ENCODE measurements at regions not wholly inside any gene's neighbourhood (a gene's known extent, or its start where the extent isn't known, plus 50 kb on each side); places are given as distances from the start of the nearest gene placed in this dataset.

DNA sequence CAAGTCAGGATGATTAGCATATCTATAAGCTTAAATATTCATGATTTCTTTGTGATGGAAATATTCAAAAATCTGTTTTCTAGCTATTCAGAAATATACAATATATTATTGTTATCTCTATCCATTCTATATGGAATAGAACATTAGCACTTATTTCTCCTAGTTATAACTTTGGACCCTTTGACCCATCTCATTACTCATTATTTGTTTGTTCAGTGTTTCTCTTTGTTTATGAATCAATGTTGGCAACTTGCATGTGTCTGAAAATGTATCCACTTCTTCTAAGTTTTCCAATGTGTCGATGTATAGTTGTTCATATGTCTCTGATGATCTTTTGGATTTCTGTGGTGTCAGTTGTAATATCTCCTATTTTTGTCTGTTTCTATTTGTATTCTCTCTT, 1059.3 kb downstream of the CDH9 start:
- no peak overlapping the region for H3K4me2 ChIP-seq (ENCODE audit: insufficient read depth, low read length)
- H3K36me3 ChIP-seq (ENCODE audit: control insufficient read depth in 2 of 2, extremely low read depth in 1 of 2, insufficient read depth in 2 of 2, low read length in 2 of 2): no peaks in the 10 kb centered on the region
- no peaks in the 10 kb centered on the region for H3K9me3 ChIP-seq (replicated peaks; ENCODE audit: control insufficient read depth, insufficient read depth, low read length)
- ChIA-PET POLR2A (no interaction called here), CTCF (no interaction called here)
- no peak overlapping the region for H2AFZ ChIP-seq (ENCODE audit: low read depth, low read length)
- no peak for FAIRE-seq
- H3K9ac ChIP-seq (replicated peaks; ENCODE audit: extremely low read depth, insufficient read depth, low read length): no peak overlapping the region
- dilution Hi-C loops (cut with MboI; ENCODE audit: extremely low pct_ligation_motif_present, low sequenced_read_pairs): no loop called here
- intact Hi-C loops (cut with micrococcal nuclease): no loop called here
- H3K27ac ChIP-seq (ENCODE audit: insufficient read depth, low read depth, low read length): no peak overlapping the region
- no peak overlapping the region for H3K4me3 ChIP-seq (replicated peaks in 1 of 3; ENCODE audit: insufficient read depth in 1 of 3, low read depth in 1 of 3, low read length in 3 of 3)
- no TSS peak for BruUV-seq (replicated peaks)
- H4K20me1 ChIP-seq (replicated peaks; ENCODE audit: control insufficient read depth, extremely low read depth, insufficient read depth, low read length): no peaks in the 10 kb centered on the region
- TF ChIP-seq POLR2A (IDR thresholded peaks at IDR 0.05; ENCODE audit: low read depth, low read length) (no peak), JUN (IDR thresholded peaks at IDR 0.05; ENCODE audit: borderline replicate concordance, insufficient read depth, insufficient read length, low read depth) (no peak), MYC (IDR thresholded peaks at IDR 0.05; ENCODE audit: low read depth, low read length) (no peak), EZH2 (IDR thresholded peaks at IDR 0.05; ENCODE audit: borderline replicate concordance, low read depth, low read length, severe bottlenecking) (no peak), POLR2AphosphoS5 (IDR thresholded peaks at IDR 0.05; ENCODE audit: insufficient read depth, low read depth, low read length) (no peak), GATA2 (IDR thresholded peaks at IDR 0.05; ENCODE audit: insufficient read depth, insufficient read length, low read depth, low read length) (no peak), FOS (IDR thresholded peaks at IDR 0.05; ENCODE audit: borderline replicate concordance, insufficient read depth, low read length) (no peak)
- TF ChIP-seq, protein P1, sequence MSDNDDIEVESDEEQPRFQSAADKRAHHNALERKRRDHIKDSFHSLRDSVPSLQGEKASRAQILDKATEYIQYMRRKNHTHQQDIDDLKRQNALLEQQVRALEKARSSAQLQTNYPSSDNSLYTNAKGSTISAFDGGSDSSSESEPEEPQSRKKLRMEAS (IDR thresholded peaks at IDR 0.05; ENCODE audit: insufficient read depth, insufficient read length): no peak
- TF ChIP-seq, protein P2, sequence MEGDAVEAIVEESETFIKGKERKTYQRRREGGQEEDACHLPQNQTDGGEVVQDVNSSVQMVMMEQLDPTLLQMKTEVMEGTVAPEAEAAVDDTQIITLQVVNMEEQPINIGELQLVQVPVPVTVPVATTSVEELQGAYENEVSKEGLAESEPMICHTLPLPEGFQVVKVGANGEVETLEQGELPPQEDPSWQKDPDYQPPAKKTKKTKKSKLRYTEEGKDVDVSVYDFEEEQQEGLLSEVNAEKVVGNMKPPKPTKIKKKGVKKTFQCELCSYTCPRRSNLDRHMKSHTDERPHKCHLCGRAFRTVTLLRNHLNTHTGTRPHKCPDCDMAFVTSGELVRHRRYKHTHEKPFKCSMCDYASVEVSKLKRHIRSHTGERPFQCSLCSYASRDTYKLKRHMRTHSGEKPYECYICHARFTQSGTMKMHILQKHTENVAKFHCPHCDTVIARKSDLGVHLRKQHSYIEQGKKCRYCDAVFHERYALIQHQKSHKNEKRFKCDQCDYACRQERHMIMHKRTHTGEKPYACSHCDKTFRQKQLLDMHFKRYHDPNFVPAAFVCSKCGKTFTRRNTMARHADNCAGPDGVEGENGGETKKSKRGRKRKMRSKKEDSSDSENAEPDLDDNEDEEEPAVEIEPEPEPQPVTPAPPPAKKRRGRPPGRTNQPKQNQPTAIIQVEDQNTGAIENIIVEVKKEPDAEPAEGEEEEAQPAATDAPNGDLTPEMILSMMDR (IDR thresholded peaks at IDR 0.05; ENCODE audit: extremely low read depth in 1 of 2, insufficient read depth in 1 of 2, low read depth in 1 of 2, low read length in 2 of 2): no peak
- no peaks in the 10 kb centered on the region for H3K4me1 ChIP-seq (ENCODE audit: control insufficient read depth, extremely low read depth, insufficient read depth, low read length)
- no peaks in the 10 kb centered on the region for H3K9me1 ChIP-seq (replicated peaks; ENCODE audit: control insufficient read depth, extremely low read depth, insufficient read depth, low read length)
- H3K27me3 ChIP-seq (ENCODE audit: control insufficient read depth in 2 of 2, insufficient read depth in 2 of 2, low read length in 2 of 2): no peaks in the 10 kb centered on the region
- DNase-seq (ENCODE audit: low read depth, low spot score): no peak
- H3K79me2 ChIP-seq (ENCODE audit: control insufficient read depth, insufficient read depth, low read length): no peaks in the 10 kb centered on the region
